ENCODE measurements at regions not wholly inside any gene's neighbourhood (a gene's known extent, or its start where the extent isn't known, plus 50 kb on each side); places are given as distances from the start of the nearest gene placed in this dataset.
"Not testable (repeated sequence)": the region's sequence is repeated elsewhere in the genome, so short reads cannot be mapped to it uniquely, and the experiment has no call there.

DNA sequence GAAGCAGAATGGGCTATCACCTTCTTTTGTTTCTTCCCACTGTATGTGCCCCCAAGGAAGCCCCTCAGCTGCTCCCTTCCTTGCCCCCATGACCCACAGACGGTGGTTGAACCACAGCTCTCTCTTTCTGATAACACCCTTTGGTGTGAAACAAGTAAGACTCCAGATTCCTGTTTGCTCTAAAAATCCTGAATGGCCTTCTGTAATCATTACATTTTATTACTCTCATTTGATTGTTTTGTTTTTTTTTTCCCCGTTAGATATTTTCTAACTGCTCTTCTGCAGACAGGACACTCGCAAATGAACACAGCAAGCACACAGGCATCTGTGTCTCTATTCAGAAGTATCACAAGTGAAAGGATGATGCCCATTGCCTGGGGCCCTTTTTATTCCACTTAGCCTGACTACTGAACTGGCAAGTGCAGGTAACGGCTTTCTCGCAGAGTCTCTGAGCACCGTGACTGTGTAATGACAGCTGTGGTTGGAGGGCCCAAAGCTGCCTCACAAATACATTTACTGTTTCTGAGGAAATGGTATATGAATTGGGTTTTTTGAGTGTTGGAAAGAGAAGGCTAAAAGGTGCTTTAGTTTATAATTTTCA, 59.3 kb downstream of the OXGR1 start:
- DNase-seq (no peak), ATAC-seq (no peak)
- Histone ChIP-seq H3K4me3 (no peak overlapping the region), H3K9me3 (no peaks in the 10 kb centered on the region), H3K27ac (no peak overlapping the region), H3K4me1 (no peaks in the 10 kb centered on the region), H3K36me3 (no peaks in the 10 kb centered on the region), H3K27me3 (no peaks in the 10 kb centered on the region)
- 51% methylated on average over 6 of the region's 6 CpGs for WGBS (ENCODE audit: insufficient coverage, low coverage, low lambda C conversion rate, missing lambda C conversion rate)
- TF ChIP-seq POLR2A (IDR thresholded peaks at IDR 0.05): no peak
- TF ChIP-seq, protein P1, sequence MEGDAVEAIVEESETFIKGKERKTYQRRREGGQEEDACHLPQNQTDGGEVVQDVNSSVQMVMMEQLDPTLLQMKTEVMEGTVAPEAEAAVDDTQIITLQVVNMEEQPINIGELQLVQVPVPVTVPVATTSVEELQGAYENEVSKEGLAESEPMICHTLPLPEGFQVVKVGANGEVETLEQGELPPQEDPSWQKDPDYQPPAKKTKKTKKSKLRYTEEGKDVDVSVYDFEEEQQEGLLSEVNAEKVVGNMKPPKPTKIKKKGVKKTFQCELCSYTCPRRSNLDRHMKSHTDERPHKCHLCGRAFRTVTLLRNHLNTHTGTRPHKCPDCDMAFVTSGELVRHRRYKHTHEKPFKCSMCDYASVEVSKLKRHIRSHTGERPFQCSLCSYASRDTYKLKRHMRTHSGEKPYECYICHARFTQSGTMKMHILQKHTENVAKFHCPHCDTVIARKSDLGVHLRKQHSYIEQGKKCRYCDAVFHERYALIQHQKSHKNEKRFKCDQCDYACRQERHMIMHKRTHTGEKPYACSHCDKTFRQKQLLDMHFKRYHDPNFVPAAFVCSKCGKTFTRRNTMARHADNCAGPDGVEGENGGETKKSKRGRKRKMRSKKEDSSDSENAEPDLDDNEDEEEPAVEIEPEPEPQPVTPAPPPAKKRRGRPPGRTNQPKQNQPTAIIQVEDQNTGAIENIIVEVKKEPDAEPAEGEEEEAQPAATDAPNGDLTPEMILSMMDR (IDR thresholded peaks at IDR 0.05): no peak
- intact Hi-C loops (cut with DNase I): no loop called here

DNA sequence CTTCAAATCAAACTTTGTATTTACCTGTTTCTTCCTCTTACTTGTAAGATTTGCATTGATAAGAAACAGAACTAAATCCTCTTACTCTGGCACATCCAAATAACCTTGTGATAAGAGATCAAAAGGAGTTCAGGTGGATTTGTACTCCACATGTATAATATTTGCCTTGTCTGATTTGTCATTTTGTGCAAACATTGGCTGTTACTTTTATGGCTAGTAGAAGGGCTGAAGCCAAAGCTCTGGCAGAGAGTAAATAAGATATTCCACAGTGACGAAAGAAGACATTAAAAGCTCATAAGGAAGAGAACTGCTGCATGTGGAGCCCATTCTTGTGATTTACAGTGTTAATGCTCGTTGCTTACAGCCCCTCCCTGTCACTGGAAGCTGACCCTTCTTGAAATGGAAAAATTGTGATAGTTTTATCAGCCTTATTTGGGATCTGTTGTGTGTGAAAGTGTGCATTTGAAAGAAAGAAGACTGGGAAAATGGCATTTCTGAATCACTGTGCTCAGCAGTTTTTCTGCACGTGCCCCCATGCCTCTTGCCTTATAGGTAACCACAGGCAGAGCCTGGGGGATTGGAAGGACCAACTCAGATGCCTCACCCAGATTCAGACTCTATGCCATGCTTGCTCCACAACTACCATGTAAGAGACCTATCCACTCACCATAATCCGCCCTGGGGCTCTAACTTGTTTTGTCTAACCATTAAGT, 68.2 kb downstream of the OXGR1 start:
- no peak for TF ChIP-seq POLR2A (IDR thresholded peaks at IDR 0.05)
- TF ChIP-seq, protein P1 (IDR thresholded peaks at IDR 0.05): no peak
- intact Hi-C loops (cut with DNase I): no loop called here
- Histone ChIP-seq H3K27me3 (no peaks in the 10 kb centered on the region), H3K4me1 (no peaks in the 10 kb centered on the region), H3K36me3 (no peaks in the 10 kb centered on the region), H3K27ac (no peak overlapping the region), H3K9me3 (no peaks in the 10 kb centered on the region), H3K4me3 (no peak overlapping the region)
- peak in 3 of 4 donors; percentile 69 to 83 (median 80) for ATAC-seq
- 18% methylated on average over 3 of the region's 4 CpGs for WGBS (ENCODE audit: insufficient coverage, low coverage, low lambda C conversion rate, missing lambda C conversion rate)
- DNase-seq: no peak

DNA sequence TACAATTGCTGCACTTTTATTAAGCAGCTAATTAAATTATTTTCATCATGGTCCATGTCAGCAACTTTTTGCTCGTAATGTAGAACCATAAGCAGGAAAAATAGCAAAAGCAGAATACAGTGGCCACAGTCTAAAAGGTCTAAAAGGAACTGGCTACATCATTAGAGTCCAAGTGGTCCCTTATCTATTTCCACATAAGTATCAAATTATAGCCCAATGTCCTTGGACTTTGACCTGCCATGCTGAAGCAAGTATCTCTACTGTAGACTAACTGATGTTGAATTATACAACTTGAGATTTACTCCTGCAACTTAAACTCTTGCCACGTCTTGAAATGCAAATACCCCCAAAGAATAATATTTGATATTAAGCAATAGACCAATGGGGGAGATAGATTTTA, 68.8 kb downstream of the OXGR1 start:
- no peaks in the 10 kb centered on the region for H3K9me3 ChIP-seq
- DNase-seq (no peak), ATAC-seq (no peak)
- intact Hi-C loops (cut with DNase I): no loop called here
- H3K27ac ChIP-seq: no peak overlapping the region
- no peaks in the 10 kb centered on the region for H3K27me3 ChIP-seq
- H3K4me1 ChIP-seq: no peaks in the 10 kb centered on the region
- H3K36me3 ChIP-seq: no peaks in the 10 kb centered on the region
- 40% methylated on average over 2 of the region's 2 CpGs for WGBS (ENCODE audit: insufficient coverage, low coverage, low lambda C conversion rate, missing lambda C conversion rate)
- no peak overlapping the region for H3K4me3 ChIP-seq
- TF ChIP-seq, protein P1 (IDR thresholded peaks at IDR 0.05): no peak
- TF ChIP-seq POLR2A (IDR thresholded peaks at IDR 0.05): no peak

DNA sequence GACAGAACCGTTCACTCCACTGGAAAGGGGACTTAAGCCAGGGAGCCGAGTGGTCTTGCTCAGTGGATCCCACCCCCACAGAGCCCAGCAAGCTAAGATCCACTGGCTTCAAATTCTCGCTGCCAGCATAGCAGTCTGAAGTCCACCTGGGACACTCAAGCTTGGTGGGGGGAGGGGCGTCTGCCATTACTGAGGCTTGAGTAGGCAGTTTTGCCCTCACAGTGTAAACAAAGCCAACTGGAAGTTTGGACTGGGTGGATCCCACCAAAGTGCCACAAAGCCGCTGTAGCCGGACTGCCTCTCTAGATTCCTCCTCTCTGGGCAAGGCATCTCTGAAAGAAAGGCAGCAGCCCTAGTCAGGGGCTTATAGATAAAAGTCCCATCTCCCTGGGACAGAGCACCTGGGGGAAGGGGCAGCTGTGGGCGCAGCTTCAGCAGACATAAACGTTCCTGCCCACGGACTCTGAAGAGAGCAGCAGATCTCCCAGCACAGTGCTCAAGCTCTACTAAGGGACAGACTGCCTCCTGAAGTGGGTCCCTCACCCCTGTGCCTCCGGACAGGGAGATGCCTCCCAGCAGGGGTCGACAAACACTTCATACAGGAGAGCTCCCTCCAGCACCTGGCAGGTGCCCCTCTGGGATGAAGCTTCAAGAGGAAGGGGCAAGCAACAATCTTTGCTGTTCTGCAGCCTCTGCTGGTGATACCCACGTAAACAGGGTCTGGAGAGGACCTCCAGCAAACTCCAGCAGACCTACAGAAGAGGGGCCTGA, 75.2 kb downstream of the OXGR1 start:
- H3K9me3 ChIP-seq; H3K27ac ChIP-seq; H3K36me3 ChIP-seq; H3K4me3 ChIP-seq; intact Hi-C loops (cut with DNase I); ATAC-seq; DNase-seq; H3K4me1 ChIP-seq: not testable (repeated sequence)
- WGBS (ENCODE audit: insufficient coverage, low coverage, low lambda C conversion rate, missing lambda C conversion rate): 60% methylated on average over 6 of the region's 12 CpGs
- H3K27me3 ChIP-seq: peaks cover 0 to 10% of the 10 kb centered on the region in 2 donors

DNA sequence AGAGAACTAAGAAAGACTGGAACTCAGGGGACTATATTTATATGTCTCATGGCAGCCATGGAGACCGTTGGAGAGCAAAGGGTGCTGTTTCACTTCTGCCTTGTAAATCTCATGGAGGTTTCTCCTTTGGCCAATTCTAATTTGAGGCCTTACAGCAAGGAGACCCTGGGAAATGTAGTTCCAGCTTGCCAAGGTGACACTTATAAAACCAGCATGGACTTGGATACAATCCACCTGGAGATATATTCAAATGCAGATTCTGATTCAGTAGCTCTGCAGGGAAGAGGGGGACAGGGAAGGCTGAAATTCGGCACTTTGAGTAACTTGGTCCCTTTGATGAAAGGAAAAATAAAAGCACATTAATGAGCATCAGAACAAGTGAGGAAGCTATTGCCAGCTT, 90.0 kb downstream of the OXGR1 start:
- Histone ChIP-seq H3K4me1 (no peaks in the 10 kb centered on the region), H3K4me3 (no peak overlapping the region), H3K27me3 (no peaks in the 10 kb centered on the region), H3K9me3 (no peaks in the 10 kb centered on the region), H3K27ac (no peak overlapping the region), H3K36me3 (no peaks in the 10 kb centered on the region)
- intact Hi-C loops (cut with DNase I): no loop called here
- DNase-seq (no peak), ATAC-seq (no peak)
- TF ChIP-seq, protein P1 (IDR thresholded peaks at IDR 0.05): no peak
- TF ChIP-seq POLR2A (IDR thresholded peaks at IDR 0.05): no peak
- 36% methylated on average over 2 of the region's 2 CpGs for WGBS (ENCODE audit: insufficient coverage, low coverage, low lambda C conversion rate, missing lambda C conversion rate)
